CD14-positive monocyte (primary cell): ENCODE measurements at regions not wholly inside any gene's neighbourhood (a gene's known extent, or its start where the extent isn't known, plus 50 kb on each side); places are given as distances from the start of the nearest gene placed in this dataset.

Experiments
- DNase-seq, 3 donors: peaks; one replicate each; pipeline ENCODE4 v3.0.0-alpha.2; 2011 to 2022
- H2AFZ ChIP-seq: 2 replicates; pipeline ENCODE4 v1.6.0; 2012; ENCODE audit warnings: mild to moderate bottlenecking, low read depth, low read length, inconsistent platforms; ENCODE audit not compliant: insufficient read depth, poor library complexity, severe bottlenecking
- H3K27ac ChIP-seq, 2 donors: 1 replicate in 1 of 2; 2 replicates in 1 of 2; pipeline ENCODE4 v1.5.1; 2012 to 2013; ENCODE audit warnings: low read length in 2 of 2, control low read depth in 1 of 2, inconsistent platforms in 1 of 2, low read depth in 1 of 2, mild to moderate bottlenecking in 1 of 2
- H3K27me3 ChIP-seq, 2 donors: one replicate each; pipeline versions ENCODE4 v1.6.0 to v1.6.1; 2011 to 2013; ENCODE audit warnings: low read length in 2 of 2; ENCODE audit not compliant: control insufficient read depth in 2 of 2, insufficient read depth in 2 of 2
- H3K36me3 ChIP-seq, 2 donors: replicated peaks in 1 of 2; 1 replicate in 1 of 2; 2 replicates in 1 of 2; pipeline versions ENCODE4 v1.5.1 to v1.6.1; 2012 to 2013; ENCODE audit warnings: low read length in 2 of 2, control low read depth in 1 of 2, inconsistent platforms in 1 of 2, mild to moderate bottlenecking in 1 of 2; ENCODE audit not compliant: insufficient read depth in 2 of 2, control insufficient read depth in 1 of 2
- H3K4me1 ChIP-seq, 2 donors: 1 replicate in 1 of 2; 2 replicates in 1 of 2; pipeline versions ENCODE4 v1.5.1 to v1.6.1; 2012 to 2013; ENCODE audit warnings: low read length in 2 of 2, control low read depth in 1 of 2, inconsistent platforms in 1 of 2, mild to moderate bottlenecking in 1 of 2, moderate library complexity in 1 of 2; ENCODE audit not compliant: insufficient read depth in 2 of 2, control insufficient read depth in 1 of 2
- H3K4me2 ChIP-seq: replicated peaks from 2 replicates; pipeline ENCODE3; 2012; ENCODE audit warnings: low read length, moderate library complexity, mild to moderate bottlenecking; ENCODE audit not compliant: poor library complexity, severe bottlenecking; ENCODE audit errors: extremely low read depth
- H3K4me3 ChIP-seq, 3 experiments: fragments of 200-600 bp in 1 of 3; sonication (generic) in 1 of 3; replicated peaks in 1 of 3; 1 replicate in 2 of 3; 2 replicates in 1 of 3; pipeline ENCODE4 v1.5.1; 2011 to 2013; ENCODE audit warnings: low read length in 3 of 3, mild to moderate bottlenecking in 3 of 3, control low read depth in 2 of 3, low read depth in 2 of 3, inconsistent platforms in 1 of 3, moderate library complexity in 1 of 3
- H3K79me2 ChIP-seq: 2 replicates; pipeline ENCODE4 v1.6.0; 2012; ENCODE audit warnings: mild to moderate bottlenecking, control low read depth, inconsistent platforms, low read length, moderate library complexity; ENCODE audit not compliant: insufficient read depth
- H3K9ac ChIP-seq: 2 replicates; pipeline ENCODE4 v1.6.0; 2017; ENCODE audit warnings: low read length, mild to moderate bottlenecking; ENCODE audit not compliant: insufficient read depth, poor library complexity, severe bottlenecking
- H3K9me3 ChIP-seq, 2 donors: replicated peaks in 1 of 2; 1 replicate in 1 of 2; 2 replicates in 1 of 2; pipeline versions ENCODE4 v1.5.1 to v1.6.1; 2012 to 2013; ENCODE audit warnings: low read length in 2 of 2, control low read depth in 1 of 2; ENCODE audit not compliant: control insufficient read depth in 1 of 2, insufficient read depth in 1 of 2
- H4K20me1 ChIP-seq: 2 replicates; pipeline ENCODE4 v1.6.0; 2012; ENCODE audit warnings: mild to moderate bottlenecking, low read length, control low read depth, moderate library complexity; ENCODE audit not compliant: insufficient read depth
- H3K27ac Mint-ChIP-seq, 7 donors: one replicate each; pipeline ENCODE4 v1.8.0; 2020; ENCODE audit warnings: mild to moderate bottlenecking in 7 of 7, mixed read lengths in 7 of 7, moderate library complexity in 6 of 7, inconsistent platforms in 2 of 7
- H3K27me3 Mint-ChIP-seq, 3 donors: one replicate each; pipeline ENCODE4 v1.8.0; 2021 to 2022; ENCODE audit warnings: low read depth in 3 of 3, mild to moderate bottlenecking in 3 of 3, mixed read lengths in 3 of 3, moderate library complexity in 3 of 3, inconsistent platforms in 1 of 3
- H3K36me3 Mint-ChIP-seq, 2 donors: one replicate each; pipeline ENCODE4 v1.8.0; 2020; ENCODE audit warnings: mixed read lengths in 2 of 2, inconsistent platforms in 1 of 2, mild to moderate bottlenecking in 1 of 2
- H3K4me1 Mint-ChIP-seq: one replicate; pipeline ENCODE4 v1.8.0; 2020; ENCODE audit warnings: mild to moderate bottlenecking, mixed read lengths
- H3K4me3 Mint-ChIP-seq, 2 donors: one replicate each; pipeline ENCODE4 v1.8.0; 2020; ENCODE audit warnings: mild to moderate bottlenecking in 2 of 2, mixed read lengths in 2 of 2, moderate library complexity in 1 of 2
- H3K9me3 Mint-ChIP-seq, 7 donors: one replicate each; pipeline ENCODE4 v1.8.0; 2020 to 2022; ENCODE audit warnings: mixed read lengths in 7 of 7, mild to moderate bottlenecking in 6 of 7, moderate library complexity in 6 of 7, inconsistent platforms in 2 of 7
- WGBS: methylation state at CpG from one replicate; pipeline ENCODE4 v1.1.5; 2013; ENCODE audit warnings: missing lambda C conversion rate; ENCODE audit not compliant: insufficient coverage; 5-methylcytosine and 5-hydroxymethylcytosine counted together
- intact Hi-C, 2 donors: fragments of 100-400 bp; cut with micrococcal nuclease; formaldehyde crosslinking; loops; one replicate each; pipeline versions ENCODE4 v1.15.0 to v1.15.1; 2023
- TF ChIP-seq, protein P1 (sequence below): fragments of 200-600 bp; IDR thresholded peaks from one replicate; pipeline ENCODE4 v1.8.0; 2022; ENCODE audit warnings: antibody characterized with exemption, mild to moderate bottlenecking

DNA sequence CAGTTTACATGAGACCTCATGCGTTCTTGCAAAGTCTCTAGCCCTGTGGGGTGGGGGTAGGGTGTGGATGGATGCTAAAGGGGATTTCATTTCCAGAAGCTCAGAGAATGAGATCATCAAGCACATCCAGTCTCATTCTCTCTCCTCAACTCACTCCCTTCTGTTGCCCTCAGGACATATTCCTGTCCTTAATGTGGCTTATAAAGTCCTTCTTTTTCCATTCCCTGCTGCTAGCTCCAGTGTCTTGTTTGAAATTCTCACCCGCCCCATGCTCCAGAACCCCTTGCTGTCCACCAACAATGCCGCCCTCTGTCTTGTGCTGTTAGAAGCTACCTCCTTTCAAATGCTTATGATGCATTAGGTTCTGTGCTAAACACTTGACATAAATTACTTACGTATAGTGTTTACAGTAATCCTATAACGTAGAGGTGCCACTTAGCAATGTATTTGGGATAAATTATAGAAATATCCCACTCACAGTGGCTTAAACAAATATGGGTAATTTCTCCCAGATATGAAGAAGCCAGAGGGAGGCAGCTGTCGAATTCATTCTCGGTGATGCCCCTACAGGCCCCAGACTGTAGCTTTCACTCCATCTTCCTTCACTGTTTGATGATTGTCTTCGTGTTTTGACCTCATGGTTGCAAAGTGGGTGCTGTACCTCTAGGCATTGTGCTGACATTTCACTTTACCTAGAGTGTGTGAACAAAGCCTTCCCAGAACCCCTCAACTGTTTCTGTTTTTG is 273.1 kb upstream of the TBL1XR1 start:
- no peak overlapping the region for H3K4me2 ChIP-seq
- Mint-ChIP-seq H3K27me3 (no peaks in the 10 kb centered on the region), H3K4me1 (no peaks in the 10 kb centered on the region), H3K27ac (no peak overlapping the region), H3K4me3 (no peak overlapping the region), H3K36me3 (no peaks in the 10 kb centered on the region), H3K9me3 (peaks cover 0 to 7% (median 0%) of the 10 kb centered on the region in 7 donors)
- 98% methylated on average over 5 of the region's 8 CpGs for WGBS
- no peak overlapping the region for H3K4me3 ChIP-seq
- H3K9me3 ChIP-seq: no peaks in the 10 kb centered on the region
- no peaks in the 10 kb centered on the region for H3K79me2 ChIP-seq
- no peaks in the 10 kb centered on the region for H4K20me1 ChIP-seq
- H3K36me3 ChIP-seq: no peaks in the 10 kb centered on the region
- H3K4me1 ChIP-seq: no peaks in the 10 kb centered on the region
- TF ChIP-seq, protein P1, sequence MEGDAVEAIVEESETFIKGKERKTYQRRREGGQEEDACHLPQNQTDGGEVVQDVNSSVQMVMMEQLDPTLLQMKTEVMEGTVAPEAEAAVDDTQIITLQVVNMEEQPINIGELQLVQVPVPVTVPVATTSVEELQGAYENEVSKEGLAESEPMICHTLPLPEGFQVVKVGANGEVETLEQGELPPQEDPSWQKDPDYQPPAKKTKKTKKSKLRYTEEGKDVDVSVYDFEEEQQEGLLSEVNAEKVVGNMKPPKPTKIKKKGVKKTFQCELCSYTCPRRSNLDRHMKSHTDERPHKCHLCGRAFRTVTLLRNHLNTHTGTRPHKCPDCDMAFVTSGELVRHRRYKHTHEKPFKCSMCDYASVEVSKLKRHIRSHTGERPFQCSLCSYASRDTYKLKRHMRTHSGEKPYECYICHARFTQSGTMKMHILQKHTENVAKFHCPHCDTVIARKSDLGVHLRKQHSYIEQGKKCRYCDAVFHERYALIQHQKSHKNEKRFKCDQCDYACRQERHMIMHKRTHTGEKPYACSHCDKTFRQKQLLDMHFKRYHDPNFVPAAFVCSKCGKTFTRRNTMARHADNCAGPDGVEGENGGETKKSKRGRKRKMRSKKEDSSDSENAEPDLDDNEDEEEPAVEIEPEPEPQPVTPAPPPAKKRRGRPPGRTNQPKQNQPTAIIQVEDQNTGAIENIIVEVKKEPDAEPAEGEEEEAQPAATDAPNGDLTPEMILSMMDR: no peak
- H3K9ac ChIP-seq: no peak overlapping the region
- intact Hi-C loops: no loop called here
- H3K27me3 ChIP-seq: no peaks in the 10 kb centered on the region
- no peak overlapping the region for H2AFZ ChIP-seq
- DNase-seq: no peak
- H3K27ac ChIP-seq: no peak overlapping the region

- Mint-ChIP-seq H3K4me1 (no peaks in the 10 kb centered on the region), H3K27ac (no peak overlapping the region), H3K4me3 (no peak overlapping the region), H3K9me3 (peaks cover 0 to 6% (median 0%) of the 10 kb centered on the region in 7 donors), H3K27me3 (no peaks in the 10 kb centered on the region), H3K36me3 (no peaks in the 10 kb centered on the region)
- WGBS: no CpG with 5 or more reads among the region's 4 CpGs
- no peak overlapping the region for H3K9ac ChIP-seq
- intact Hi-C loops: no loop called here
- no peaks in the 10 kb centered on the region for H4K20me1 ChIP-seq
- no peaks in the 10 kb centered on the region for H3K9me3 ChIP-seq
- no peaks in the 10 kb centered on the region for H3K36me3 ChIP-seq
- no peak overlapping the region for H3K4me3 ChIP-seq
- H3K27ac ChIP-seq: no peak overlapping the region
- no peak overlapping the region for H3K4me2 ChIP-seq
- no peaks in the 10 kb centered on the region for H3K79me2 ChIP-seq
- TF ChIP-seq, protein P1: no peak
- no peaks in the 10 kb centered on the region for H3K27me3 ChIP-seq
- DNase-seq: no peak
- no peaks in the 10 kb centered on the region for H3K4me1 ChIP-seq
- H2AFZ ChIP-seq: no peak overlapping the region
Measured at GRCh38 chr3:177471733-177472480, 274.6 kb upstream of the TBL1XR1 start.
